ENCODE measurements at regions not wholly inside any gene's neighbourhood (a gene's known extent, or its start where the extent isn't known, plus 50 kb on each side); places are given as distances from the start of the nearest gene placed in this dataset.

DNA sequence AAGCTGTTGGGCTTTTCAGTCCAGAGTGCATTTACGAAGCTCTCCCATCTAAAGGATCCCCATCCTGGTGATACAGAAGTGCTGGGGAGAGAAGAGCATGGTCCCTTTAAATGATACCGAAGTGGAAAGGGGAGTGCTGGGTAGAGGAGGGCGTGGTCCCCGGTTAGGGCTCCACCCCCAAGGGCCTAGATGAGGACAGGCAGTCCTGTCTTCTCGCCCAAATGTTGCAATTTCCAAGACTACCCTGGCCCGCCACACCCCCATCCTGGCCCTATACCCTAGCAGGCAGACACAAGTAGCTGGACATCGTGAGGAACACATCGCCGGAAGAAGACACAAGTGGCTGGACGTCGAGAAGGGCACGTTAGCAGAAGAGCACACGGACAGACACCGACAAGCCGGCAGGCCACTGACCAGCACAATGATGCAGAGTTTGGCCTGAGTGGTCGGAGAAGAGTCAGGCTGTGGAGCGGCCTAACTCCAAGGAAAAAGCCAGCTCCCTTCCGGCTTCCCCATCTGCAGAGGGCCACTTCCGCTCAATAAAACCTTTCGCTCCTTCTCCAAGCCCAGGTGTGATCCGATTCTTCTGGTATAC lies 439.5 kb upstream of the NRP1 start:
- TF ChIP-seq, protein P1, sequence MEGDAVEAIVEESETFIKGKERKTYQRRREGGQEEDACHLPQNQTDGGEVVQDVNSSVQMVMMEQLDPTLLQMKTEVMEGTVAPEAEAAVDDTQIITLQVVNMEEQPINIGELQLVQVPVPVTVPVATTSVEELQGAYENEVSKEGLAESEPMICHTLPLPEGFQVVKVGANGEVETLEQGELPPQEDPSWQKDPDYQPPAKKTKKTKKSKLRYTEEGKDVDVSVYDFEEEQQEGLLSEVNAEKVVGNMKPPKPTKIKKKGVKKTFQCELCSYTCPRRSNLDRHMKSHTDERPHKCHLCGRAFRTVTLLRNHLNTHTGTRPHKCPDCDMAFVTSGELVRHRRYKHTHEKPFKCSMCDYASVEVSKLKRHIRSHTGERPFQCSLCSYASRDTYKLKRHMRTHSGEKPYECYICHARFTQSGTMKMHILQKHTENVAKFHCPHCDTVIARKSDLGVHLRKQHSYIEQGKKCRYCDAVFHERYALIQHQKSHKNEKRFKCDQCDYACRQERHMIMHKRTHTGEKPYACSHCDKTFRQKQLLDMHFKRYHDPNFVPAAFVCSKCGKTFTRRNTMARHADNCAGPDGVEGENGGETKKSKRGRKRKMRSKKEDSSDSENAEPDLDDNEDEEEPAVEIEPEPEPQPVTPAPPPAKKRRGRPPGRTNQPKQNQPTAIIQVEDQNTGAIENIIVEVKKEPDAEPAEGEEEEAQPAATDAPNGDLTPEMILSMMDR (IDR thresholded peaks at IDR 0.05; ENCODE audit: low read depth, low read length, poor library complexity, severe bottlenecking) = no peak
- no peak for TF ChIP-seq EZH2phosphoT487 (IDR thresholded peaks at IDR 0.05; ENCODE audit: borderline replicate concordance, low read length)
